ENCODE measurements at regions not wholly inside any gene's neighbourhood (a gene's known extent, or its start where the extent isn't known, plus 50 kb on each side); places are given as distances from the start of the nearest gene placed in this dataset.

- TF ChIP-seq POLR2A (IDR thresholded peaks at IDR 0.05) (no peak), CTCF (IDR thresholded peaks at IDR 0.05) (no peak)
- no peak for DNase-seq
- H3K4me3 ChIP-seq: no peak overlapping the region
- no peaks in the 10 kb centered on the region for H3K36me3 ChIP-seq
- no peaks in the 10 kb centered on the region for H3K9me3 ChIP-seq
- no peaks in the 10 kb centered on the region for H3K4me1 ChIP-seq
- H3K27me3 ChIP-seq: no peaks in the 10 kb centered on the region
- H3K27ac ChIP-seq: no peak overlapping the region
Observed at GRCh38 chr14:53790731-53791500, 165.7 kb downstream of the BMP4 start.

GRCh38 chr14:53788566-53788965 is 168.1 kb downstream of the BMP4 start:
- Histone ChIP-seq H3K9me3 (no peaks in the 10 kb centered on the region), H3K4me1 (no peaks in the 10 kb centered on the region), H3K36me3 (no peaks in the 10 kb centered on the region), H3K4me3 (no peak overlapping the region), H3K27me3 (no peaks in the 10 kb centered on the region), H3K27ac (no peak overlapping the region)
- TF ChIP-seq POLR2A (IDR thresholded peaks at IDR 0.05) (no peak), CTCF (IDR thresholded peaks at IDR 0.05) (no peak)
- no peak for DNase-seq

GRCh38 chr14:53786045-53786444 is 170.6 kb downstream of the BMP4 start:
- H3K4me3 ChIP-seq: no peak overlapping the region
- no peaks in the 10 kb centered on the region for H3K9me3 ChIP-seq
- no peaks in the 10 kb centered on the region for H3K27me3 ChIP-seq
- TF ChIP-seq CTCF (IDR thresholded peaks at IDR 0.05): no peak
- TF ChIP-seq POLR2A (IDR thresholded peaks at IDR 0.05): no peak
- H3K27ac ChIP-seq: no peak overlapping the region
- no peak for DNase-seq
- no peaks in the 10 kb centered on the region for H3K36me3 ChIP-seq
- no peaks in the 10 kb centered on the region for H3K4me1 ChIP-seq

GRCh38 chr14:53784688-53785087 is 171.9 kb downstream of the BMP4 start:
- DNase-seq: no peak
- Histone ChIP-seq H3K27me3 (no peaks in the 10 kb centered on the region), H3K36me3 (no peaks in the 10 kb centered on the region), H3K4me1 (no peaks in the 10 kb centered on the region), H3K27ac (no peak overlapping the region), H3K4me3 (no peak overlapping the region), H3K9me3 (no peaks in the 10 kb centered on the region)
- TF ChIP-seq CTCF (IDR thresholded peaks at IDR 0.05) (no peak), POLR2A (IDR thresholded peaks at IDR 0.05) (no peak)

- H3K36me3 ChIP-seq: no peaks in the 10 kb centered on the region
- H3K9me3 ChIP-seq: no peaks in the 10 kb centered on the region
- H3K4me1 ChIP-seq: no peaks in the 10 kb centered on the region
- no peaks in the 10 kb centered on the region for H3K27me3 ChIP-seq
- no peak for DNase-seq
- H3K27ac ChIP-seq: no peak overlapping the region
- no peak overlapping the region for H3K4me3 ChIP-seq
- TF ChIP-seq POLR2A (IDR thresholded peaks at IDR 0.05) (no peak), CTCF (IDR thresholded peaks at IDR 0.05) (no peak)
Observed at GRCh38 chr14:53783256-53783655, 173.4 kb downstream of the BMP4 start.
